Ishikawa (cell line): ENCODE measurements at regions not wholly inside any gene's neighbourhood (a gene's known extent, or its start where the extent isn't known, plus 50 kb on each side); places are given as distances from the start of the nearest gene placed in this dataset.

Experiments used
- CEBPB ChIP-seq: IDR thresholded peaks from 2 replicates; pipeline ENCODE4 v1.6.1; 2012
- EGR1 ChIP-seq: IDR thresholded peaks from 2 replicates; pipeline ENCODE4 v1.6.1; 2012
- EP300 ChIP-seq: IDR thresholded peaks from 2 replicates; pipeline ENCODE4 v1.6.1; 2012; ENCODE audit warnings: borderline replicate concordance
- RAD21 ChIP-seq: IDR thresholded peaks from 2 replicates; pipeline ENCODE4 v1.6.1; 2012; ENCODE audit warnings: low read depth
- TAF1 ChIP-seq: IDR thresholded peaks from 2 replicates; pipeline ENCODE4 v1.6.1; 2012; ENCODE audit warnings: low read depth, mild to moderate bottlenecking
- TEAD4 ChIP-seq: IDR thresholded peaks from 2 replicates; pipeline ENCODE4 v1.6.1; 2012
- YY1 ChIP-seq: IDR thresholded peaks from 2 replicates; pipeline ENCODE4 v1.6.1; 2012; ENCODE audit warnings: low read depth
- ZBTB7A ChIP-seq: IDR thresholded peaks from 2 replicates; pipeline ENCODE4 v1.6.1; 2012; ENCODE audit warnings: low read depth
- TF ChIP-seq, protein P1 (sequence below): IDR thresholded peaks from 2 replicates; pipeline ENCODE4 v1.6.1; 2012
- TF ChIP-seq, protein P2 (sequence below): IDR thresholded peaks from 2 replicates; pipeline ENCODE4 v1.6.1; 2012; ENCODE audit warnings: low read depth, mild to moderate bottlenecking

GRCh38 chr2:205913668-205914067 lies 172.3 kb downstream of the INO80D start:
- TF ChIP-seq EGR1, result no peak
- TF ChIP-seq EP300, result no peak
- TF ChIP-seq TAF1, result no peak
- TF ChIP-seq YY1, result no peak
- TF ChIP-seq, protein P1, sequence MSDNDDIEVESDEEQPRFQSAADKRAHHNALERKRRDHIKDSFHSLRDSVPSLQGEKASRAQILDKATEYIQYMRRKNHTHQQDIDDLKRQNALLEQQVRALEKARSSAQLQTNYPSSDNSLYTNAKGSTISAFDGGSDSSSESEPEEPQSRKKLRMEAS, result no peak
- TF ChIP-seq ZBTB7A, result no peak
- no peak for TF ChIP-seq RAD21
- TF ChIP-seq CEBPB, result no peak
- TF ChIP-seq TEAD4, result no peak
- TF ChIP-seq, protein P2, sequence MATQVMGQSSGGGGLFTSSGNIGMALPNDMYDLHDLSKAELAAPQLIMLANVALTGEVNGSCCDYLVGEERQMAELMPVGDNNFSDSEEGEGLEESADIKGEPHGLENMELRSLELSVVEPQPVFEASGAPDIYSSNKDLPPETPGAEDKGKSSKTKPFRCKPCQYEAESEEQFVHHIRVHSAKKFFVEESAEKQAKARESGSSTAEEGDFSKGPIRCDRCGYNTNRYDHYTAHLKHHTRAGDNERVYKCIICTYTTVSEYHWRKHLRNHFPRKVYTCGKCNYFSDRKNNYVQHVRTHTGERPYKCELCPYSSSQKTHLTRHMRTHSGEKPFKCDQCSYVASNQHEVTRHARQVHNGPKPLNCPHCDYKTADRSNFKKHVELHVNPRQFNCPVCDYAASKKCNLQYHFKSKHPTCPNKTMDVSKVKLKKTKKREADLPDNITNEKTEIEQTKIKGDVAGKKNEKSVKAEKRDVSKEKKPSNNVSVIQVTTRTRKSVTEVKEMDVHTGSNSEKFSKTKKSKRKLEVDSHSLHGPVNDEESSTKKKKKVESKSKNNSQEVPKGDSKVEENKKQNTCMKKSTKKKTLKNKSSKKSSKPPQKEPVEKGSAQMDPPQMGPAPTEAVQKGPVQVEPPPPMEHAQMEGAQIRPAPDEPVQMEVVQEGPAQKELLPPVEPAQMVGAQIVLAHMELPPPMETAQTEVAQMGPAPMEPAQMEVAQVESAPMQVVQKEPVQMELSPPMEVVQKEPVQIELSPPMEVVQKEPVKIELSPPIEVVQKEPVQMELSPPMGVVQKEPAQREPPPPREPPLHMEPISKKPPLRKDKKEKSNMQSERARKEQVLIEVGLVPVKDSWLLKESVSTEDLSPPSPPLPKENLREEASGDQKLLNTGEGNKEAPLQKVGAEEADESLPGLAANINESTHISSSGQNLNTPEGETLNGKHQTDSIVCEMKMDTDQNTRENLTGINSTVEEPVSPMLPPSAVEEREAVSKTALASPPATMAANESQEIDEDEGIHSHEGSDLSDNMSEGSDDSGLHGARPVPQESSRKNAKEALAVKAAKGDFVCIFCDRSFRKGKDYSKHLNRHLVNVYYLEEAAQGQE, result no peak
